M059J (cell line): ENCODE measurements at regions not wholly inside any gene's neighbourhood (a gene's known extent, or its start where the extent isn't known, plus 50 kb on each side); places are given as distances from the start of the nearest gene placed in this dataset.
"Not testable (repeated sequence)": the region's sequence is repeated elsewhere in the genome, so short reads cannot be mapped to it uniquely, and the experiment has no call there.

Experiments
- DNase-seq: peaks from one replicate; pipeline ENCODE4 v3.0.0-alpha.2; 2012; ENCODE audit warnings: low read depth

- DNase-seq: no peak
These were observed 158.9 kb upstream of the FOXG1 start for GRCh38 chr14:28607661-28608060.

- peak; percentile 7 for DNase-seq
These were observed 158.1 kb upstream of the FOXG1 start for GRCh38 chr14:28608443-28608842.

- DNase-seq: peak; percentile 62
These were observed 157.4 kb upstream of the FOXG1 start for GRCh38 chr14:28608851-28609828.

GRCh38 chr14:28612414-28612813, 154.2 kb upstream of the FOXG1 start:
- no peak for DNase-seq

GRCh38 chr14:28613532-28613931, 153.1 kb upstream of the FOXG1 start:
- no peak for DNase-seq

- no peak for DNase-seq
These were observed 139.8 kb upstream of the FOXG1 start for GRCh38 chr14:28626780-28627179.

- peak; percentile 20 for DNase-seq
These were observed 137.1 kb upstream of the FOXG1 start for GRCh38 chr14:28629328-28630004.

GRCh38 chr14:28630100-28630499, 136.5 kb upstream of the FOXG1 start:
- no peak for DNase-seq

GRCh38 chr14:28635387-28635786, 131.2 kb upstream of the FOXG1 start:
- peak; percentile 47 for DNase-seq

- not testable (repeated sequence) for DNase-seq
These were observed 130.8 kb upstream of the FOXG1 start for GRCh38 chr14:28635816-28636215.

- not testable (repeated sequence) for DNase-seq
These were observed 125.4 kb upstream of the FOXG1 start for GRCh38 chr14:28641189-28641588.

- peak; percentile 87 for DNase-seq
These were observed 115.4 kb upstream of the FOXG1 start for GRCh38 chr14:28651148-28651547.

GRCh38 chr14:28652782-28653181, 113.8 kb upstream of the FOXG1 start:
- DNase-seq: peak; percentile 89

- peak; percentile 66 for DNase-seq
These were observed 113.1 kb upstream of the FOXG1 start for GRCh38 chr14:28653521-28653920.

- peak; percentile 63 for DNase-seq
These were observed 109.8 kb upstream of the FOXG1 start for GRCh38 chr14:28656704-28657255.

- DNase-seq: peak; percentile 96
These were observed 105.3 kb upstream of the FOXG1 start for GRCh38 chr14:28661171-28661772.

GRCh38 chr14:28666961-28667360, 99.6 kb upstream of the FOXG1 start:
- DNase-seq: peak; percentile 70

GRCh38 chr14:28671425-28671824, 95.2 kb upstream of the FOXG1 start:
- DNase-seq: peak; percentile 71

GRCh38 chr14:28673056-28673455, 93.5 kb upstream of the FOXG1 start:
- DNase-seq: peak; percentile 66

GRCh38 chr14:28676479-28676878, 90.1 kb upstream of the FOXG1 start:
- peak; percentile 93 for DNase-seq

GRCh38 chr14:28677381-28677780, 89.2 kb upstream of the FOXG1 start:
- peak; percentile 51 for DNase-seq

- DNase-seq: no peak
These were observed 87.7 kb upstream of the FOXG1 start for GRCh38 chr14:28678887-28679286.
